Keratinocyte (primary cell): ENCODE measurements at regions not wholly inside any gene's neighbourhood (a gene's known extent, or its start where the extent isn't known, plus 50 kb on each side); places are given as distances from the start of the nearest gene placed in this dataset.

Source experiments
- DNase-seq: peaks from one replicate; pipeline ENCODE4 v3.0.0-alpha.2; 2011; ENCODE audit warnings: low read depth, missing footprints, low spot score
- FAIRE-seq: peaks from 2 replicates; lab custom pipeline; 2011; peaks lifted over from hg19 to GRCh38; lab: Jason Lieb, UNC
- H2AFZ ChIP-seq: 2 replicates; pipeline ENCODE4 v1.6.0; 2012; ENCODE audit warnings: low read length, control low read depth, inconsistent platforms; ENCODE audit not compliant: control insufficient read depth
- H3K27ac ChIP-seq: 2 replicates; pipeline ENCODE4 v1.5.1; 2011; ENCODE audit warnings: low read length; ENCODE audit not compliant: control insufficient read depth, insufficient read depth
- H3K27me3 ChIP-seq: 3 replicates; pipeline ENCODE4 v1.6.0; 2011; ENCODE audit warnings: low read length; ENCODE audit not compliant: control insufficient read depth, insufficient read depth; ENCODE audit errors: extremely low read depth
- H3K36me3 ChIP-seq, 2 experiments: 2 replicates in 1 of 2; 3 replicates in 1 of 2; pipeline ENCODE4 v1.5.1; 2011; ENCODE audit warnings: low read length in 2 of 2, mild to moderate bottlenecking in 1 of 2; ENCODE audit not compliant: control insufficient read depth in 2 of 2, insufficient read depth in 2 of 2; ENCODE audit errors: extremely low read depth in 1 of 2
- H3K4me1 ChIP-seq: 3 replicates; pipeline ENCODE4 v1.5.1; 2011; ENCODE audit warnings: low read length; ENCODE audit not compliant: control insufficient read depth, insufficient read depth; ENCODE audit errors: extremely low read depth
- H3K4me2 ChIP-seq: 3 replicates; pipeline ENCODE4 v1.6.0; 2011; ENCODE audit warnings: low read depth, low read length; ENCODE audit not compliant: control insufficient read depth, insufficient read depth; ENCODE audit errors: extremely low read depth
- H3K4me3 ChIP-seq, 3 experiments: fragments of 200-600 bp in 1 of 3; sonication (generic) in 1 of 3; 2 replicates in 2 of 3; 3 replicates in 1 of 3; pipeline ENCODE4 v1.5.1; 2011 to 2016; ENCODE audit warnings: low read length in 3 of 3, mild to moderate bottlenecking in 3 of 3, control low read depth in 2 of 3, inconsistent platforms in 1 of 3, low read depth in 1 of 3, mixed read lengths in 1 of 3, mixed run types in 1 of 3, moderate library complexity in 1 of 3; ENCODE audit not compliant: control insufficient read depth in 2 of 3, insufficient read depth in 2 of 3; ENCODE audit errors: extremely low read depth in 1 of 3
- H3K79me2 ChIP-seq: 2 replicates; pipeline ENCODE4 v1.6.0; 2012; ENCODE audit warnings: low read length; ENCODE audit not compliant: control insufficient read depth, insufficient read depth
- H3K9ac ChIP-seq: 3 replicates; pipeline ENCODE4 v1.6.0; 2011; ENCODE audit warnings: low read length; ENCODE audit not compliant: control insufficient read depth, insufficient read depth; ENCODE audit errors: extremely low read depth
- H3K9me1 ChIP-seq: 3 replicates; pipeline ENCODE4 v1.6.0; 2011; ENCODE audit warnings: low read length; ENCODE audit not compliant: control insufficient read depth, insufficient read depth; ENCODE audit errors: extremely low read depth
- H3K9me3 ChIP-seq: 2 replicates; pipeline ENCODE4 v1.5.1; 2012; ENCODE audit warnings: low read depth, low read length; ENCODE audit not compliant: control insufficient read depth
- H4K20me1 ChIP-seq: 3 replicates; pipeline ENCODE4 v1.6.0; 2011; ENCODE audit warnings: low read length; ENCODE audit not compliant: control insufficient read depth, insufficient read depth; ENCODE audit errors: extremely low read depth
- CTCF ChIP-seq, 3 experiments: IDR thresholded peaks in 1 of 3; conservative IDR thresholded peaks in 1 of 3; optimal IDR thresholded peaks in 1 of 3; 2 replicates in 2 of 3; 3 replicates in 1 of 3; pipeline versions ENCODE3 to v1.5.1; 2011; ENCODE audit warnings: low read length in 3 of 3, mild to moderate bottlenecking in 3 of 3, moderate library complexity in 2 of 3, control low read depth in 1 of 3, inconsistent platforms in 1 of 3; ENCODE audit not compliant: insufficient read depth in 2 of 3; ENCODE audit errors: extremely low read depth in 1 of 3
- EZH2 ChIP-seq: IDR thresholded peaks from one replicate; pipeline ENCODE4 v1.6.1; 2012; ENCODE audit warnings: inconsistent platforms, mild to moderate bottlenecking, low read length, moderate library complexity
- dilution Hi-C: fragments of 300-500 bp; cut with MboI; formaldehyde crosslinking; loops from one replicate; pipeline ENCODE4 v1.7.0; 2020; ENCODE audit warnings: low sequenced_read_pairs; ENCODE audit not compliant: extremely low pct_ligation_motif_present

- no peak for TF ChIP-seq EZH2
- no peak for TF ChIP-seq CTCF (optimal IDR thresholded peaks at IDR 0.05 in 1 of 3, IDR thresholded peaks at IDR 0.05 in 1 of 3, conservative IDR thresholded peaks at IDR 0.05 in 1 of 3; ENCODE audit: extremely low read depth in 1 of 3, insufficient read depth in 2 of 3, low read length in 3 of 3)
- H2AFZ ChIP-seq: no peak overlapping the region
- H3K9ac ChIP-seq: no peak overlapping the region
- H4K20me1 ChIP-seq: no peaks in the 10 kb centered on the region
- H3K4me2 ChIP-seq: no peak overlapping the region
- H3K4me1 ChIP-seq: no peaks in the 10 kb centered on the region
- no peaks in the 10 kb centered on the region for H3K36me3 ChIP-seq
- DNase-seq: no peak
- H3K9me1 ChIP-seq: no peaks in the 10 kb centered on the region
- no peak overlapping the region for H3K27ac ChIP-seq
- dilution Hi-C loops: no loop called here
- H3K4me3 ChIP-seq: no peak overlapping the region
- no peak for FAIRE-seq
- H3K27me3 ChIP-seq: peaks cover 3% of the 10 kb centered on the region
- no peaks in the 10 kb centered on the region for H3K9me3 ChIP-seq
- H3K79me2 ChIP-seq: no peaks in the 10 kb centered on the region
Measured at GRCh38 chr9:99623780-99624364, 197.8 kb upstream of the NR4A3 start.

- Histone ChIP-seq H3K4me2 (no peak overlapping the region), H3K4me3 (no peak overlapping the region), H3K36me3 (no peaks in the 10 kb centered on the region), H3K9me1 (no peaks in the 10 kb centered on the region), H2AFZ (no peak overlapping the region), H3K27ac (no peak overlapping the region), H3K4me1 (no peaks in the 10 kb centered on the region), H4K20me1 (no peaks in the 10 kb centered on the region), H3K79me2 (no peaks in the 10 kb centered on the region), H3K27me3 (peaks cover 3% of the 10 kb centered on the region), H3K9ac (no peak overlapping the region), H3K9me3 (no peaks in the 10 kb centered on the region)
- FAIRE-seq (no peak), DNase-seq (no peak)
- dilution Hi-C loops: no loop called here
- TF ChIP-seq CTCF (optimal IDR thresholded peaks at IDR 0.05 in 1 of 3, IDR thresholded peaks at IDR 0.05 in 1 of 3, conservative IDR thresholded peaks at IDR 0.05 in 1 of 3; ENCODE audit: extremely low read depth in 1 of 3, insufficient read depth in 2 of 3, low read length in 3 of 3) (no peak), EZH2 (no peak)
Measured at GRCh38 chr9:99624499-99625233, 197.0 kb upstream of the NR4A3 start.
